HepG2 (cell line): ENCODE measurements at regions not wholly inside any gene's neighbourhood (a gene's known extent, or its start where the extent isn't known, plus 50 kb on each side); places are given as distances from the start of the nearest gene placed in this dataset.

ENCODE experiments used
- ATAC-seq: fragments of 200-7000 bp; cut with Tn5 transposase; 3 replicates; pipeline ENCODE4 v1.9.1; 2020; ENCODE audit warnings: mild to moderate bottlenecking, moderate library complexity
- BruUV-seq: library from RNA; stranded (reverse); fragments of 400-500 nt; replicated peaks from 2 replicates; lab custom pipeline; 2021; lab: Mats Ljungman, UMichigan
- CTCF ChIA-PET: fragments of 300-600 bp; formaldehyde crosslinking; extraction: SDS; loops from one replicate; lab custom pipeline; 2021; ENCODE audit warnings: low total read pairs, inconsistent platforms, low intra/inter-chr PET ratio; lab: Yijun Ruan, JAX
- POLR2A ChIA-PET: fragments of 350-600 bp; sonication (Branson Sonifier 250); formaldehyde crosslinking; loops from one replicate; lab custom pipeline; 2020; ENCODE audit warnings: antibody characterized with exemption, inconsistent platforms; lab: Yijun Ruan, JAX
- DNase-seq: peaks from one replicate; pipeline ENCODE4 v3.0.0-alpha.2; 2015; ENCODE audit warnings: low spot score
- FAIRE-seq: peaks from 3 replicates; lab custom pipeline; 2011; peaks lifted over from hg19 to GRCh38; lab: Jason Lieb, UNC
- H2AFZ ChIP-seq: one replicate; pipeline ENCODE4 v1.6.1; 2011; ENCODE audit warnings: low read length, inconsistent platforms
- H3K27ac ChIP-seq: fragments of 300-600 bp; 3 replicates; pipeline ENCODE4 v1.8.0; 2011; ENCODE audit warnings: mixed run types, mild to moderate bottlenecking, mixed read lengths, low read length, inconsistent platforms; ENCODE audit not compliant: insufficient read depth; ENCODE audit errors: extremely low read length
- H3K27me3 ChIP-seq, 2 experiments: fragments of 200-600 bp in 1 of 2; 2 replicates in 1 of 2; 3 replicates in 1 of 2; pipeline versions ENCODE4 v1.6.0 to v1.8.0; 2011; ENCODE audit warnings: low read length in 2 of 2, mild to moderate bottlenecking in 2 of 2, moderate library complexity in 2 of 2, inconsistent platforms in 1 of 2; ENCODE audit not compliant: insufficient read depth in 2 of 2, control insufficient read depth in 1 of 2
- H3K36me3 ChIP-seq, 2 experiments: fragments of 200-600 bp in 1 of 2; replicated peaks in 1 of 2; 2 replicates in 1 of 2; 3 replicates in 1 of 2; pipeline versions ENCODE4 v1.5.1 to v1.8.0; 2011; ENCODE audit warnings: low read length in 2 of 2, inconsistent platforms in 1 of 2; ENCODE audit not compliant: insufficient read depth in 2 of 2, control insufficient read depth in 1 of 2
- H3K4me1 ChIP-seq: 2 replicates; pipeline ENCODE4 v1.5.1; 2012; ENCODE audit warnings: low read length, inconsistent platforms; ENCODE audit not compliant: insufficient read depth
- H3K4me2 ChIP-seq: 2 replicates; pipeline ENCODE4 v1.6.0; 2011; ENCODE audit warnings: low read depth, low read length, inconsistent platforms
- H3K4me3 ChIP-seq, 3 experiments: fragments of 200-600 bp in 1 of 3; sonication (generic), shearing (Covaris generic) in 1 of 3; replicated peaks in 1 of 3; 2 replicates each; pipeline ENCODE4 v1.5.1; 2011 to 2016; ENCODE audit warnings: low read length in 3 of 3, inconsistent platforms in 2 of 3, low read depth in 2 of 3, mild to moderate bottlenecking in 2 of 3, control low read depth in 1 of 3, mixed read lengths in 1 of 3; ENCODE audit not compliant: insufficient read depth in 1 of 3
- H3K79me2 ChIP-seq: one replicate; pipeline ENCODE4 v1.6.1; 2011; ENCODE audit warnings: low read length, inconsistent platforms; ENCODE audit not compliant: insufficient read depth
- H3K9ac ChIP-seq: 2 replicates; pipeline ENCODE4 v1.6.0; 2011; ENCODE audit warnings: mild to moderate bottlenecking, low read depth, low read length, inconsistent platforms; ENCODE audit not compliant: insufficient read depth
- H3K9me3 ChIP-seq: 2 replicates; pipeline ENCODE4 v1.5.1; 2012; ENCODE audit warnings: mild to moderate bottlenecking, low read length
- H4K20me1 ChIP-seq: 2 replicates; pipeline ENCODE4 v1.6.0; 2011; ENCODE audit warnings: inconsistent platforms, mild to moderate bottlenecking, low read length, moderate library complexity; ENCODE audit not compliant: insufficient read depth
- ARNTL ChIP-seq: sonication (generic); formaldehyde crosslinking; IDR thresholded peaks from 2 replicates; pipeline ENCODE4 v1.4.0; 2020; ENCODE audit warnings: mild to moderate bottlenecking, missing genetic modification reagents
- BCL6 ChIP-seq: IDR thresholded peaks from 2 replicates; pipeline ENCODE4 v1.6.1; 2016; ENCODE audit warnings: missing genetic modification reagents, missing compliant biosample characterization
- CC2D1A ChIP-seq: sonication (generic); formaldehyde crosslinking; IDR thresholded peaks from 2 replicates; pipeline ENCODE4 v1.8.1; 2023; ENCODE audit warnings: mild to moderate bottlenecking, missing genetic modification reagents
- CREM ChIP-seq, 2 experiments: sonication (generic) in 1 of 2; formaldehyde crosslinking in 1 of 2; IDR thresholded peaks; 2 replicates each; pipeline versions ENCODE4 v1.4.0 to v1.6.1; 2016 to 2020; ENCODE audit warnings: antibody characterized with exemption in 1 of 2, mild to moderate bottlenecking in 1 of 2, missing genetic modification reagents in 1 of 2
- FOXJ3 ChIP-seq: sonication (generic); formaldehyde crosslinking; IDR thresholded peaks from 2 replicates; pipeline ENCODE4 v1.4.0; 2020; ENCODE audit warnings: missing genetic modification reagents, mild to moderate bottlenecking, borderline replicate concordance
- MTF1 ChIP-seq: sonication (generic); formaldehyde crosslinking; IDR thresholded peaks from 2 replicates; pipeline ENCODE4 v1.5.0; 2020; ENCODE audit warnings: missing genetic modification reagents
- NFE2 ChIP-seq: sonication (generic); formaldehyde crosslinking; IDR thresholded peaks from 2 replicates; pipeline ENCODE4 v1.4.0; 2020; ENCODE audit warnings: missing genetic modification reagents
- NFYB ChIP-seq: sonication (generic); formaldehyde crosslinking; IDR thresholded peaks from 2 replicates; pipeline ENCODE4 v1.4.0; 2020; ENCODE audit warnings: missing genetic modification reagents
- PHF21A ChIP-seq: sonication (generic); formaldehyde crosslinking; IDR thresholded peaks from 2 replicates; pipeline ENCODE4 v1.5.0; 2020; ENCODE audit warnings: mild to moderate bottlenecking, missing genetic modification reagents
- RERE ChIP-seq: IDR thresholded peaks from 2 replicates; pipeline ENCODE4 v1.6.1; 2016; ENCODE audit warnings: low read depth, missing genetic modification reagents, missing compliant biosample characterization
- RXRB ChIP-seq: IDR thresholded peaks from 2 replicates; pipeline ENCODE4 v1.6.1; 2016; ENCODE audit warnings: borderline replicate concordance, missing genetic modification reagents, missing compliant biosample characterization
- SAP130 ChIP-seq: IDR thresholded peaks from 2 replicates; pipeline ENCODE4 v1.6.1; 2016; ENCODE audit warnings: low read depth
- SMAD3 ChIP-seq: sonication (generic); formaldehyde crosslinking; IDR thresholded peaks from 2 replicates; pipeline ENCODE4 v1.4.0; 2020; ENCODE audit warnings: missing genetic modification reagents
- SRF ChIP-seq: IDR thresholded peaks from 2 replicates; pipeline ENCODE4 v1.6.1; 2011; ENCODE audit warnings: mild to moderate bottlenecking, low read depth, low read length, moderate library complexity
- TAF1 ChIP-seq: sonication (generic); formaldehyde crosslinking; IDR thresholded peaks from 2 replicates; pipeline ENCODE4 v1.4.0; 2020; ENCODE audit warnings: missing genetic modification reagents
- TCF12 ChIP-seq, 2 experiments: fragments of 450-650 bp in 1 of 2; sonication (generic) in 1 of 2; formaldehyde crosslinking in 1 of 2; IDR thresholded peaks; 2 replicates each; pipeline versions ENCODE4 v1.6.1 to v1.8.0; 2017 to 2022; ENCODE audit warnings: antibody characterized with exemption in 1 of 2, mild to moderate bottlenecking in 1 of 2, missing genetic modification reagents in 1 of 2, moderate library complexity in 1 of 2
- TCF7L2 ChIP-seq: IDR thresholded peaks from 2 replicates; pipeline ENCODE4 v1.6.1; 2011; ENCODE audit warnings: mild to moderate bottlenecking, low read depth, low read length, moderate library complexity
- ZMYM2 ChIP-seq: sonication (generic); formaldehyde crosslinking; IDR thresholded peaks from 2 replicates; pipeline ENCODE4 v1.8.0; 2022; ENCODE audit warnings: mild to moderate bottlenecking, missing genetic modification reagents
- ZNF234 ChIP-seq: sonication (generic); formaldehyde crosslinking; conservative IDR thresholded peaks from 2 replicates; pipeline ENCODE4 v1.5.1; 2020; ENCODE audit warnings: mild to moderate bottlenecking, missing genetic modification reagents
- ZNF24 ChIP-seq: fragments of 450-650 bp; IDR thresholded peaks from 2 replicates; pipeline ENCODE4 v1.6.1; 2017; ENCODE audit warnings: antibody characterized with exemption, mild to moderate bottlenecking
- ZNF468 ChIP-seq: sonication (generic); formaldehyde crosslinking; IDR thresholded peaks from 2 replicates; pipeline ENCODE4 v1.8.0; 2022; ENCODE audit warnings: mild to moderate bottlenecking, moderate library complexity, missing genetic modification reagents
- ZNF510 ChIP-seq: sonication (generic); formaldehyde crosslinking; IDR thresholded peaks from 2 replicates; pipeline ENCODE4 v1.4.0; 2020; ENCODE audit warnings: low read depth, mild to moderate bottlenecking, missing genetic modification reagents
- WGBS: methylation state at CpG from one replicate; pipeline ENCODE4 v1.1.6; 2017; ENCODE audit warnings: low lambda C conversion rate; 5-methylcytosine and 5-hydroxymethylcytosine counted together
- in situ Hi-C: cut with HindIII; loops from 2 replicates; pipeline ENCODE4 v1.10.0; 2017; ENCODE audit warnings: low pct_unique_long_range_greater_than_20kb; ENCODE audit not compliant: extremely low pct_ligation_motif_present
- intact Hi-C: fragments of 100-400 bp; cut with micrococcal nuclease; formaldehyde crosslinking; loops from one replicate; pipeline ENCODE4 v1.10.0; 2022; ENCODE audit not compliant: unreplicated experiment

DNA sequence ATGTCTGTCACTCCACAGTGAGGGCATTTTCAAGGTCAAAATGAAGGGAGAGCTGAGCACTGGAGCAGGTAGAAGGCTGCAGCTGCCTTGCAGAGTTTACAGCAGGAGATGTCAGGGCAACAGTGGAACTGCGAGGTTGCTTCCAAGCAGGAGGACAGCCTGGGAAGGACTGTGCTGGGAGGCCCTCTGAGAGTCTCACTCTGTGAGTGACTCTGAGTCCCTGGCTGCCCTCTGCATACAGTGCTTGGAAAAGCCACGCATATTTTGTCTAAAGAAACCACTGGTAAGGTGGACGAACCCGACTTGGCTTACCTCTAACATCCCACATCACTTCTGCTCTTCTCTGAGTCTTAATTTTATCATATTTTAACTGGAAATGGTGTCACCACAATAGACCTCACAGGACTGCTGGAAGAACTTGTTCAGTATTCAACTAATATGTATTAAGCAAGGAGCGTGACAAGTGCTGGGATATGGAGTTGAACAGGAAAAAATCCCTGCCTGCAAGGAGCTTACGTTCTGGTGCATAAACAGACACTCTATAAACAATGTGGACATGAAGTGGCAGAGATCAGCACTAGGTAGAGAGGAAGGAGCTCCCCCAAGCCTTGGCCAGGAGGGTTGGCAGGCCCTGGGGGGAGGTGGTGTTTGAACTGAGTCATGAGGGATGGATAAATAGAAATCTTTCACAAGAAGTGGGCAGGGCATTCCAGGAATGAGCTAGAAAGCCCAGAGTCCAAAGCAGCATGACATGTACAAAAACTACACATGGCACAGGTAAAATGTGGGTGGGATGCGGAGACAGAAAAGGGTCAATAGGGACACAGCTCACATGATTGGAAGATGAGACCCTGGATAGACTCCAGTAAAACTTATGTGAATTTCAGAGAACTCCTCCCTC is 64.0 kb upstream of the FOXE1 start:
- FAIRE-seq = no peak
- TF ChIP-seq BCL6 (CRISPR knock-in tag) (peak; percentile 73), NFYB (CRISPR knock-in tag) (no peak), ZNF468 (no peak), CC2D1A (CRISPR knock-in tag) (no peak), ZMYM2 (no peak), TAF1 (CRISPR knock-in tag) (no peak), ZNF234 (CRISPR knock-in tag) (no peak), RXRB (CRISPR knock-in tag) (peak; percentile 46; the same call in 1 of the 2 replicates), ZNF510 (CRISPR knock-in tag) (no peak), NFE2 (no peak), MTF1 (CRISPR knock-in tag) (no peak), SMAD3 (CRISPR knock-in tag) (0 out of 2 replicates have a peak, but pooled peaks have one; percentile 35), CREM (IDR thresholded peaks at IDR 0.05) (no peak), CREM (CRISPR knock-in tag; IDR thresholded peaks at IDR 0.05) (no peak), TCF7L2 (no peak), ARNTL (CRISPR knock-in tag) (no peak), RERE (no peak), ZNF24 (no peak), TCF12 (IDR thresholded peaks at IDR 0.05) (no peak), TCF12 (CRISPR knock-in tag; IDR thresholded peaks at IDR 0.05) (no peak), PHF21A (no peak), SAP130 (CRISPR knock-in tag) (peak; percentile 75), FOXJ3 (CRISPR knock-in tag) (no peak), SRF (no peak)

More for the DNA sequence above, 64.0 kb upstream of the FOXE1 start:
- no peaks in the 10 kb centered on the region for H3K79me2 ChIP-seq
- BruUV-seq = no TSS peak
- H3K27me3 ChIP-seq = no peaks in the 10 kb centered on the region
- DNase-seq = peak; percentile 84
- intact Hi-C loops (no loop called here), in situ Hi-C loops (no loop called here)
- no peaks in the 10 kb centered on the region for H4K20me1 ChIP-seq
- H3K4me1 ChIP-seq = peaks cover 31% of the 10 kb centered on the region
- CTCF ChIA-PET = no interaction called here
- no peak overlapping the region for H3K4me3 ChIP-seq
- WGBS = 66% methylated on average over 7 of the region's 7 CpGs
- POLR2A ChIA-PET = interaction anchor here (1.1 to 1.5 kb wide), 3 partner anchors 14 to 133 kb away, joined by 4 to 26 read pairs (median 6); partner anchors contain the start of gene TRMO
- H3K9ac ChIP-seq = no peak overlapping the region
- no peaks in the 10 kb centered on the region for H3K36me3 ChIP-seq
- H3K4me2 ChIP-seq = no peak overlapping the region
- peak overlapping the region; percentile 23 for H3K27ac ChIP-seq
- no peaks in the 10 kb centered on the region for H3K9me3 ChIP-seq
- no peak overlapping the region for H2AFZ ChIP-seq
- peak; percentile 94 for ATAC-seq
